ENCODE measurements at regions not wholly inside any gene's neighbourhood (a gene's known extent, or its start where the extent isn't known, plus 50 kb on each side); places are given as distances from the start of the nearest gene placed in this dataset.

DNA sequence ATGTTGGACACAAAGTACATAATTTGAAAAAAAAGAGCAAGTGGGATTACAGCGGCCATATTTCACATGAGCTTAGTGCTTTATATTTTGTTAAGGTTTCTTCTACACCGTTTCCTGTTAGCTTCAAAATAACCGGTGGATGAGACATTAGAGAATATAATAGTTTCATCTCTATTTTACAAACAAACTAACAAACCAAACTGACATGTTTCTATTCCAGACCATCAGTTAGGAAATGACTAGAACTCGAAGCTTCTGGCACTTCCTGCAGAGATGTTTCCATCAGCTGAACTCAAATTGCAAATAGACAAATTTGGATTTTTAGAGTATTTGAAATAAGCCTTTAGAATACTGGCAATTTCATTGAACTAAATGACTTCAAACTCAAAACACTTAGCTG lies 86.5 kb downstream of the MTRR start:
- DNase-seq, result no peak
- H3K4me3 Mint-ChIP-seq, result no peak overlapping the region
- CTCF ChIA-PET, result no interaction called here
- ATAC-seq, result no peak
- H3K9me3 Mint-ChIP-seq (ENCODE audit: low read depth), result no peaks in the 10 kb centered on the region
- no peaks in the 10 kb centered on the region for H3K4me1 Mint-ChIP-seq
- no peaks in the 10 kb centered on the region for H3K27me3 Mint-ChIP-seq
- H3K27ac Mint-ChIP-seq, result no peak overlapping the region
- no peaks in the 10 kb centered on the region for H3K36me3 Mint-ChIP-seq

DNA sequence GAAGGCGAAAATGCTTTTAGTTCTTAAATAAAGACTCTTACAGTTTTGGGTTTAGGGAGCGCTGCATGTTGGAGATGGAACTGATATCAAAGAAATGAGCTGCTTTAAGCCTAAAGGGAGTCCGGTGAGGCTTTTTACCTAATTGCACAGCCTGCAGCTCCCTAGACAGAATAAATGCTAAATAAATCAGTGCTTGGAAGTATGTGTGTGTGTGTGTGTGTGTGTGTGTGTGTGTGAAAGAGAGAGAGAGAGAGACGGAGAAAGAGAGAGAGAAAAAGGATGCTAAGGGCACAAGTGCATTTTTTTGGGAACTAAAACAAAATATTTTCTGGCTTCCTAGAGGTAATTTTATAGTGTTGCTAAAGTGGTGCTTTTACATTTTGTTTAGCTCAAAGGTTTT lies 88.4 kb downstream of the MTRR start:
- Mint-ChIP-seq H3K4me1 (no peaks in the 10 kb centered on the region), H3K4me3 (no peak overlapping the region), H3K36me3 (no peaks in the 10 kb centered on the region), H3K27me3 (no peaks in the 10 kb centered on the region), H3K27ac (no peak overlapping the region), H3K9me3 (ENCODE audit: low read depth) (no peaks in the 10 kb centered on the region)
- CTCF ChIA-PET, result interaction anchor here (0.8 kb wide), 1 partner anchor 10 kb away, joined by 3 read pairs; no protein-coding TSS in a partner anchor
- DNase-seq (no peak), ATAC-seq (no peak)

DNA sequence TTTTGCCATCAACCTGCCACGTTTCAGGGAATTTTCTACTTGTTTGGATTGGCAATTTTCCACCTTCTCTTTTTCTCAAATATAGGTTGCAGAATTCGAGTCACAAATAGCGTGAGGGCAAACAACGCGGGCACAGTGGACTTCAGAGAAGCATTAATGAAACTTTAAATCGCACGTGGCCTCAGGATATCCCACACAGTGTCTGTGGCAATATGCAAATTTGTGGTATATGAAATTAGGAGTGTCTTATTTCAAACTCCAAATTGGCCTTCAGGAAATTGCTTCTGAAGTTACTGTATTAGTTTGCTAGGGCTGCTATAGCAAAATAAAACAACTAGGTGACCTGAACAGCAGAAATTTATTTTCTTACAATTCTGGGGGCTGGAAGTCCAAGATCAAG lies 91.2 kb downstream of the MTRR start:
- H3K4me1 Mint-ChIP-seq, result no peaks in the 10 kb centered on the region
- CTCF ChIA-PET, result no interaction called here
- no peaks in the 10 kb centered on the region for H3K27me3 Mint-ChIP-seq
- H3K36me3 Mint-ChIP-seq, result no peaks in the 10 kb centered on the region
- no peak overlapping the region for H3K4me3 Mint-ChIP-seq
- ATAC-seq (no peak), DNase-seq (no peak)
- H3K27ac Mint-ChIP-seq, result no peak overlapping the region
- H3K9me3 Mint-ChIP-seq (ENCODE audit: low read depth), result no peaks in the 10 kb centered on the region

DNA sequence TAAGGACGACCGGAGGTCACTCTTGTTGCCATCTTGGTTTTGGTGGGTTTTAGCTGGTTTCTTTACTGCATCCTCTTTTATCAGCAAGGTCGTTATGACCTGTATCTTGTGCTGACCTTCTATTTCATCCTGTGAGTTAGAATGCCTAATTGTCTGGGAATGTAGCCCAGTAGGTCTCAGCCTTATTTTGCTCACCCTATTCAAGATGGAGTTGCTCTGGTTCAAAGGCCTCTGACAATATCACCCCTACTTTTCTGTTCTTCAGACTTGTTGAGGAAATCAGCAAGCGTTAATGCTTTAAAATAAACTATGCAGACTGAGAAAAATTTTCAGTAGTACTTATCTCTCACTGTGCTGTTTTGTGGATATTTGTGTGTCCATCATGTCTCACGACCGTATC lies 92.6 kb downstream of the MTRR start:
- Mint-ChIP-seq H3K27me3 (no peaks in the 10 kb centered on the region), H3K36me3 (no peaks in the 10 kb centered on the region), H3K4me1 (no peaks in the 10 kb centered on the region), H3K9me3 (ENCODE audit: low read depth) (no peaks in the 10 kb centered on the region), H3K27ac (no peak overlapping the region), H3K4me3 (no peak overlapping the region)
- no peak for ATAC-seq
- CTCF ChIA-PET, result no interaction called here
- no peak for DNase-seq

DNA sequence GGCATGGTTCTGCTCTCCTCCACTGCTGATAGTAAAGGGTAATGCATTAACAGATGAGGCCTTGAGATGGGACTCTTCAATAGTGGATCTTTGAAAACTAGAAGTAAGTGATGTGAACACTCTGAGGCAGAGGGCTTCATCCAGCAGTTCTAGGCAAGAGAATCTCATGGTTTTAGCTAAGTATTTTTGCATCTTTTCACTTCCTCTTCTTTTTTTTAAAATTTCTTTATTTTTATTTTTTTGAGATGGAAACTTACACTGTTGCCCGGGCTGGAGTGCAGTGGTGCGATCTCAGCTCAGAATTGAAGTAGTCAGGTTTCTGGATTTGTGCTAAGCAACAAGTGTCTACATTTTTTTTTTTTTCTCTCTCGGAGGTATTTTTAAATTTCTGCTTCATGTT lies 101.9 kb downstream of the MTRR start:
- Mint-ChIP-seq H3K4me1 (no peaks in the 10 kb centered on the region), H3K4me3 (no peak overlapping the region), H3K27ac (no peak overlapping the region), H3K27me3 (no peaks in the 10 kb centered on the region), H3K36me3 (no peaks in the 10 kb centered on the region), H3K9me3 (ENCODE audit: low read depth) (no peaks in the 10 kb centered on the region)
- ATAC-seq, result no peak
- DNase-seq, result no peak
- CTCF ChIA-PET, result no interaction called here

DNA sequence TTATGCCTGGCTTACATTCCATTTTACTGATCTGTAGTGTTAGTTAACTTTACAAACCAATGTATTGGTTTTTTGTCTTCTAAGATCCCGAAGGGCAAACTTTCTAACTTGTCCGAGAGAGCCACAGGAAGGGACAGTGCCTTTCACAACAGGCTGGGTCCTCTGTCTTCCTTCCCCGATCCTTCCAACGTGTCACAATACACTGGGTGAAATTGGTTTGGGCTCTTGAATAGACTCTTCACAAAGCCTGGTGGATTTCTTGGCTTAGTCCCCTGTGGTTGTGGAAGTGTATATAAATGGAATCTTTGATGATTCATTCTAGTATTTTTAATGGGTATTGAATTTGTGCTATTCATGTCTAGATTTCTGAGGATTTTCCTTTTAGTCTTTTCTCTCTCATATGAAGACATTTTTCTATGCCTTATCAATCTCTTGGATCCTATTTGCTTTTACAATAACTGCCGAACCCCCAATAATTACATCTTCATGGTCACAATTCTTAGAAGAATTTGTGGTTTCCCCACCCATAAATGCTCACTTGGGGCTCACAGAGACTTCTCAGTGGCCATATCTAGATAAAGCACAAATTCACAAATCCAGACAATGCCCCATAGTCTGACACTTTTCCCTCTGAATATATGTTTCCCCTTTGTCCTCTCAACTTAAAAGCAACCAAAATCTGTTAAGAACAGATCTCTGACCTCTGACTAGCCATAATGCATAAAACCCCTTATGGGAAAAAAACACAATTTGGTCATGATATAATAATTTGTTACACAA lies 107.7 kb downstream of the MTRR start:
- H3K9me3 Mint-ChIP-seq (ENCODE audit: low read depth), result no peaks in the 10 kb centered on the region
- H3K27ac Mint-ChIP-seq, result no peak overlapping the region
- no peaks in the 10 kb centered on the region for H3K36me3 Mint-ChIP-seq
- CTCF ChIA-PET, result no interaction called here
- H3K27me3 Mint-ChIP-seq, result no peaks in the 10 kb centered on the region
- no peak overlapping the region for H3K4me3 Mint-ChIP-seq
- H3K4me1 Mint-ChIP-seq, result no peaks in the 10 kb centered on the region
- ATAC-seq (no peak), DNase-seq (no peak)

DNA sequence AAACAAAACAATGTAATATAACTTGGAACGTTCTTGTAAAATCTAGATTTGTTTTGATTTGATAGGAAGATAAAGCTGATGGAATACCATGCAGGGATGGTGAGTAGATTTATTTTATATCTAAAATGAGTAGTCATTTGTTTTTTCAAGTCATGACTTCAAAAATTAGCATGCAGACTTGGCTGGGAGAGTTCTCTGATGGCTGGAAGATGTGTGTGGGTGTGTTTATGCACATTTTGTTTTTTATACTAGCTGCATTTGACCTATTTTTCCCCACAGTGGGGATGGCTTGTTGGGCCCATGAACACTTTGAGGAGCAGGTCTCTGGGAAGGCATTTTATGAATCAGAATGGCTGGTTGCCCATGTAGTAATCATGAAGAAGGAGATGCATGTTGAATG lies 109.2 kb downstream of the MTRR start:
- H3K4me1 Mint-ChIP-seq, result no peaks in the 10 kb centered on the region
- H3K27me3 Mint-ChIP-seq, result no peaks in the 10 kb centered on the region
- no peak for ATAC-seq
- DNase-seq, result no peak
- no peaks in the 10 kb centered on the region for H3K36me3 Mint-ChIP-seq
- CTCF ChIA-PET, result no interaction called here
- H3K9me3 Mint-ChIP-seq (ENCODE audit: low read depth), result no peaks in the 10 kb centered on the region
- no peak overlapping the region for H3K27ac Mint-ChIP-seq
- no peak overlapping the region for H3K4me3 Mint-ChIP-seq

DNA sequence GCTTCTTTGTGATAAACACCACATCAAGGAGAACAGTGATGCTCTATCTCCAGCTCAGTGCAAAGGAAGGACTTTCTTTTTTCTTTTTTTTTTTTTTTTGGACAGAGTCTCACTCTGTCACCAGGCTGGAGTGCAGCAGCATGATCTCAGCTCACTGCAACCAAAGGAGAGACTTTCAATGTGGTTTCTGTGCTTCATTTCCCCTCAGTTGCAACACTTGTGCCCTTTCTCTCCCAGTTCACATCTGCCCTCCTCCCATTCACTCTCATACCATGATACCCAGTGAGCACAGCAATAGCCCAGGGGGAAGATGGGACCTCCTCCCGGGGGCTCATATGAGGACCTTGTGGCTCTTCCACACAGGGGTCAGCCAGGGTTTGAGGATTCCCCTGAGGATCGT lies 110.0 kb downstream of the MTRR start:
- H3K27ac Mint-ChIP-seq, result no peak overlapping the region
- H3K36me3 Mint-ChIP-seq, result no peaks in the 10 kb centered on the region
- DNase-seq, result no peak
- ATAC-seq, result no peak
- no peaks in the 10 kb centered on the region for H3K27me3 Mint-ChIP-seq
- CTCF ChIA-PET, result no interaction called here
- no peak overlapping the region for H3K4me3 Mint-ChIP-seq
- no peaks in the 10 kb centered on the region for H3K4me1 Mint-ChIP-seq
- no peaks in the 10 kb centered on the region for H3K9me3 Mint-ChIP-seq (ENCODE audit: low read depth)

DNA sequence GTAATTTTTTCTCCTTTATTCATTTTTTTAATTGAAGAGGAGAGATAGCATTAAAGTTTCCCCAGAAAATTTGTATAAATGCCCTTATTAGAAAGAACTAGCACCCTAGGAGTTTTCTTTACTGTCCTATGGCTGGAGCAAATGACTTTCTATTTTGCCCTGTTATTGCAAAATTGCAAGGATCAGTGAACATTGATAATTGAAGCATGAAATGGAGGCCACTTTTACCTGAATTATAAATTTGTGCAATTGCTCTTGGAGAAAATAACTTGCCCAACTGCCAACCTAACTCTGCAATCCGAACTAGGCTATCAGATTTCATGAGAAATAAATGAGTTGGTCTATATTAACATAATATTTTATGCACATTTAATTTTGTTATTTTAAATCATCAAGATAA lies 111.9 kb downstream of the MTRR start:
- ATAC-seq (no peak), DNase-seq (no peak)
- Mint-ChIP-seq H3K36me3 (no peaks in the 10 kb centered on the region), H3K4me1 (no peaks in the 10 kb centered on the region), H3K9me3 (ENCODE audit: low read depth) (no peaks in the 10 kb centered on the region), H3K27me3 (no peaks in the 10 kb centered on the region), H3K27ac (no peak overlapping the region), H3K4me3 (no peak overlapping the region)
- CTCF ChIA-PET, result no interaction called here

DNA sequence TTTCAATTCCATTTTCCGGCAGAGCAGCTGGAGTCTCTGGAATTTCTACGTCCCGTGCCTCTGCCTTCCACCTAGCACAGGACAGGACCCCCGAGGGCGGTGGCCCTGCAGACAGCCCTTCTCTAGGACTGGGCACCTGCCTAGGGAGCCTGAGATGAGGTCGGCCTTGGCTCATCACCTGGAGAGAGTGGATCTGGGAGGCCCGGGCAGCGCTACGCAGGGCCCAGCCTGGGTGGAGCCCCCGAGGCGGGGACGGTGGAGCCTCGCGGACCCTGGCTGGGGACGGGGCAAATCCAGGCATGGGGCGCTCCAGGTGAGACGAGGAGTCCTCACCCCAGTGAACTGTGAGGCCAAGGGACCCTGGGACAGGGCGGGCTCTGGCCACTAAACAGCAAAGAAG lies 114.5 kb downstream of the MTRR start:
- H3K9me3 Mint-ChIP-seq (ENCODE audit: low read depth), result no peaks in the 10 kb centered on the region
- no peak overlapping the region for H3K27ac Mint-ChIP-seq
- no peaks in the 10 kb centered on the region for H3K36me3 Mint-ChIP-seq
- DNase-seq (no peak), ATAC-seq (no peak)
- no peak overlapping the region for H3K4me3 Mint-ChIP-seq
- CTCF ChIA-PET, result no interaction called here
- no peaks in the 10 kb centered on the region for H3K27me3 Mint-ChIP-seq
- H3K4me1 Mint-ChIP-seq, result no peaks in the 10 kb centered on the region

DNA sequence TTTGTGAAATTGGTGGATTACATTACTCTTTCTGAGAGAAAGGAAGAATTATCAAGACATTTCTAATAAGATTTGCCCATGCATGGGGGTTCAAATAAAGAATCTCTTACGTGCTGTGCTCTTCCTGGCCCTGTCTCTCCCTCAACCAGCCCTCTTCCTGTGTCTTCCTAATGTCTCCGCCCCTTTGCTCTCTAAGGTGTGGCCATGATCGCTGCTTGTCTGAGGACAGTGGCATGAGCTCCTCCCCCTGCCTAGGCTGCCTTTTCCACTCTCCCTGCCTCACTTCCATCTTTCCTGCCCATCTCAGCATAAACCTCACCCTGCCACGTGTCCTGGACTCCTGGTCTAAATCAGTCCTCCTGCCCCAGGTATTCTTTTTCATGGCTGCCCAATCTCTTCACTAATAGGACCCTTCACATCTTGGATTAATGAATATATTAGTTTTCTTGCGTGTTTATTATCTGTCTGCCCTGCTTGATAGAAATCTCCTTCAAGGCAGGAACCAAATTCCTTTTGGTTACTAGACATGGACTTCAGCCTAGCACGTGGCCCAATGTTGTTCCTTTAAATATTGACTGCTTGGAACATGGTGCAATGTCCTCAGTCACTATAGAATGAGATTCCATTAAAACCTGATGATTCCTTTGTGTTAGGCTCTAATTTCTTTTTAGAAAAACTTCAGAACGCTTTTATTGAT lies 122.3 kb downstream of the MTRR start:
- H3K4me3 Mint-ChIP-seq, result no peak overlapping the region
- H3K27me3 Mint-ChIP-seq, result no peaks in the 10 kb centered on the region
- peaks cover 2% of the 10 kb centered on the region for H3K4me1 Mint-ChIP-seq
- no peaks in the 10 kb centered on the region for H3K36me3 Mint-ChIP-seq
- DNase-seq, result no peak
- H3K27ac Mint-ChIP-seq, result no peak overlapping the region
- CTCF ChIA-PET, result no interaction called here
- H3K9me3 Mint-ChIP-seq (ENCODE audit: low read depth), result peaks cover 2% of the 10 kb centered on the region
- no peak for ATAC-seq

DNA sequence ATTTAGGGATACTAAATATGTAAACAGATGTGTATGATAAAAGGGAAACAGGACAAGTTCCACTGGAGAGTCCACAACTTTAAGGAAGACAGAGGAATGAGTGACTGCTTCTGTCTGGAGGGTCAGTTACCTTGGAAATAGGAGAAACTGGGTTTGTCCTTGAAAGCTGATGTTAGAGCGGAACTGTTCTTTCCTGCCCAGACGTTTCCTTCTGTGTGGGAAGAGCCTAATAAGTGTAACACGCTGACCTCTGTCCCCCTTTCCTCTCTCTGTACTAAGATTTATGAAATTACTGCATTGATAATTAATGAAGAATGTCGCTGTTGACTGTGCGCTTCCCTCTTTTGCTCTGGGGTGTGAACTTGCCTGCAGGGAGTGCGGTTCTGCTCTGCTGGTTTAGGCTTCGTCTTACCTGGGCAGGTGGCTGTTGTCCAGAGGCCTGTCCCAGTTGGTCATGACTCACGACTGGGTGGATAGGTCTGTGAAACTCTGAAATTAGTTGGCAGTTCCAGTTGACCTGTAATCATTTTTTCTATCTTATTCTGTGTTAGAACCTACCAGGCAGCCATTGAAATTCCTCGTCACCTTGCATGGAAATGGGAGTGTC lies 126.8 kb downstream of the MTRR start:
- ATAC-seq, result no peak
- Mint-ChIP-seq H3K9me3 (ENCODE audit: low read depth) (peaks cover 2% of the 10 kb centered on the region), H3K4me1 (peaks cover 2% of the 10 kb centered on the region), H3K36me3 (no peaks in the 10 kb centered on the region), H3K27ac (no peak overlapping the region), H3K27me3 (no peaks in the 10 kb centered on the region), H3K4me3 (no peak overlapping the region)
- no peak for DNase-seq
- CTCF ChIA-PET, result no interaction called here

DNA sequence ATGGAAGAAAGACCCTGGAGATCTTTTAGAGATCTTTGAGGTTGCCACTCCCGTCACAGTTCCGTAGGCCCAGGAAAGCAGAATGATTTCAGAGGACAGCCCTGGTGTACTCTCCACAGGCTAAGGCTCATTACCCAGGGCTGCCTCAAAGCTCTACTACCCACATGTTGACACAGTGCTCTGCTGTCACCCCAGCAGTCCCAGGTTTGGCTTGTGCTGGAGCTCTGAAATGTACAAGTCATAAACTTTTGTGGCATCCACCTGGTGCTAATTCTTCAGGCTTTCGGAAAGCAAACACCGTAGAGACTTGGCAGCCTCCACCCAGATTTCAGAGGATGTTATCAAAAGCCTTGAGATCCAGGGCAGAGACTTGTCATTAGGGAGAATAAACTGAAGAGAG lies 136.5 kb downstream of the MTRR start:
- no peaks in the 10 kb centered on the region for H3K4me1 Mint-ChIP-seq
- DNase-seq (no peak), ATAC-seq (no peak)
- no peak overlapping the region for H3K4me3 Mint-ChIP-seq
- no peaks in the 10 kb centered on the region for H3K27me3 Mint-ChIP-seq
- CTCF ChIA-PET, result no interaction called here
- H3K27ac Mint-ChIP-seq, result no peak overlapping the region
- no peaks in the 10 kb centered on the region for H3K9me3 Mint-ChIP-seq (ENCODE audit: low read depth)
- no peaks in the 10 kb centered on the region for H3K36me3 Mint-ChIP-seq

Measured in activated CD8-positive, alpha-beta memory T cell treated with anti-CD3 and anti-CD28 coated beads, Interleukin-2, amount 10 ng/mL, durations not matched to agents 7 days and 5 days (primary cell).